Stromal cell of bone marrow (primary cell): ENCODE measurements at regions not wholly inside any gene's neighbourhood (a gene's known extent, or its start where the extent isn't known, plus 50 kb on each side); places are given as distances from the start of the nearest gene placed in this dataset.
"Not testable (repeated sequence)": the region's sequence is repeated elsewhere in the genome, so short reads cannot be mapped to it uniquely, and the experiment has no call there.

ENCODE experiments used
- DNase-seq: peaks from one replicate; pipeline ENCODE4 v3.0.0-alpha.2; 2012; ENCODE audit warnings: low read depth

- DNase-seq: no peak
These were observed 398.9 kb downstream of the ACTL7B start for GRCh38 chr9:108456903-108457302.

GRCh38 chr9:108445431-108446071 is 410.2 kb downstream of the ACTL7B start:
- no peak for DNase-seq

GRCh38 chr9:108444400-108445358 is 411.1 kb downstream of the ACTL7B start:
- DNase-seq: peak; percentile 91

- DNase-seq: peak; percentile 74
These were observed 412.0 kb downstream of the ACTL7B start for GRCh38 chr9:108443741-108444140.

- DNase-seq: no peak
These were observed 412.7 kb downstream of the ACTL7B start for GRCh38 chr9:108443019-108443633.

GRCh38 chr9:108442627-108443018 is 413.2 kb downstream of the ACTL7B start:
- no peak for DNase-seq

- no peak for DNase-seq
These were observed 414.1 kb downstream of the ACTL7B start for GRCh38 chr9:108441726-108442125.

- DNase-seq: no peak
These were observed 414.5 kb downstream of the ACTL7B start for GRCh38 chr9:108441251-108441650.

- DNase-seq: peak; percentile 72
These were observed 415.8 kb downstream of the ACTL7B start for GRCh38 chr9:108439947-108440346.

- no peak for DNase-seq
These were observed 418.1 kb downstream of the ACTL7B start for GRCh38 chr9:108437656-108438055.

- DNase-seq: no peak
These were observed 419.3 kb downstream of the ACTL7B start for GRCh38 chr9:108436448-108436847.

- no peak for DNase-seq
These were observed 421.3 kb downstream of the ACTL7B start for GRCh38 chr9:108434502-108434901.

- DNase-seq: no peak
These were observed 421.8 kb downstream of the ACTL7B start for GRCh38 chr9:108434036-108434435.

- DNase-seq: no peak
These were observed 425.1 kb downstream of the ACTL7B start for GRCh38 chr9:108430655-108431054.

GRCh38 chr9:108427751-108428150 is 428.0 kb downstream of the ACTL7B start:
- DNase-seq: no peak

- DNase-seq: not testable (repeated sequence)
These were observed 429.3 kb downstream of the ACTL7B start for GRCh38 chr9:108426421-108426940.

- DNase-seq: no peak
These were observed 432.4 kb downstream of the ACTL7B start for GRCh38 chr9:108423433-108423832.

- no peak for DNase-seq
These were observed 436.4 kb downstream of the ACTL7B start for GRCh38 chr9:108419379-108419778.

- DNase-seq: no peak
These were observed 438.1 kb downstream of the ACTL7B start for GRCh38 chr9:108417726-108418125.

GRCh38 chr9:108417312-108417711 is 438.5 kb downstream of the ACTL7B start:
- no peak for DNase-seq

GRCh38 chr9:108416324-108416723 is 439.5 kb downstream of the ACTL7B start:
- DNase-seq: no peak

GRCh38 chr9:108413809-108414208 is 442.0 kb downstream of the ACTL7B start:
- DNase-seq: no peak

- DNase-seq: no peak
These were observed 443.0 kb downstream of the ACTL7B start for GRCh38 chr9:108412755-108413154.
